GM18508 (cell line): ENCODE measurements at regions not wholly inside any gene's neighbourhood (a gene's known extent, or its start where the extent isn't known, plus 50 kb on each side); places are given as distances from the start of the nearest gene placed in this dataset.

Experiments
- ATAC-seq: cut with Tn5 transposase; IDR thresholded peaks from one replicate; pipeline ENCODE4 v1.9.1; 2021; ENCODE audit warnings: moderate number of reproducible peaks; ENCODE audit not compliant: insufficient read depth, unreplicated experiment

DNA sequence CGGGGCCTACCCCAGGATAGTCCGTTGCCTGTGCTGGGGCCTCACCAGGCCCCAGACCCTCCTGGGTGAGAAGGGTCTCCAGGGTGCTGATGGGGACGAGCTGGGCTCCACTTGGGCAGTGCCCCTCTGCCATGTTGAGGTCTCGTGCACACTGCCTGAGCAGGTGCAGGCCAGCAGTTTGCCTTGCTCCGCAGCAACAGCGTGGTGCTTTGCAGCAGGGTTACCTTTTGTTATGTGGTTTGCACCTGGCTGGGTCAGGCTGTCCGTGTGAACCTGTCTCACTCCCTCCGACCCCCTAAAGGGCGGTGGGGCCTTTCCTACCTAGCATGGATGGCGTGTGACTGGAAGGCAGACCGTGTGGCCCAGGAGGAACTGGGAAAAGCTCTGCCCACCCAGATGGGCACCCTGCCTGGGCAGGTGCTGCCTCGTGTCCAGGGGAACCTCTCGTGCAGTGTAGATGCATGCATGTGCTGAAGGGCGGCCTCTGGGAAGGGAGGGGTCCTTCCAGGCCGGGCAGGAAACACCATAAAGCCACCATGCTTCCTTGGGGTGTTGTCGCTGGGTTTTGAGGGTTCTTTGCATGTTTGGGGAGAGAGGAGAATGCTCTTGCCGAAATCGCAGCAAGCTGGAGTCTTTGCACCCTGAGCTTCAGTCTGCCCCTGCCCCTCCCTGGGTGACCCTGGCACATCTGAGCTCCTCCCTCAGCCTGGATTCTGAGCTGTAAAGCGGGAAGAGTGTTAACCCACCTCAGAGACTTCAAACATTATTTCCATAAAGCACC lies 75.4 kb upstream of the PPARA start:
- ATAC-seq = no peak

DNA sequence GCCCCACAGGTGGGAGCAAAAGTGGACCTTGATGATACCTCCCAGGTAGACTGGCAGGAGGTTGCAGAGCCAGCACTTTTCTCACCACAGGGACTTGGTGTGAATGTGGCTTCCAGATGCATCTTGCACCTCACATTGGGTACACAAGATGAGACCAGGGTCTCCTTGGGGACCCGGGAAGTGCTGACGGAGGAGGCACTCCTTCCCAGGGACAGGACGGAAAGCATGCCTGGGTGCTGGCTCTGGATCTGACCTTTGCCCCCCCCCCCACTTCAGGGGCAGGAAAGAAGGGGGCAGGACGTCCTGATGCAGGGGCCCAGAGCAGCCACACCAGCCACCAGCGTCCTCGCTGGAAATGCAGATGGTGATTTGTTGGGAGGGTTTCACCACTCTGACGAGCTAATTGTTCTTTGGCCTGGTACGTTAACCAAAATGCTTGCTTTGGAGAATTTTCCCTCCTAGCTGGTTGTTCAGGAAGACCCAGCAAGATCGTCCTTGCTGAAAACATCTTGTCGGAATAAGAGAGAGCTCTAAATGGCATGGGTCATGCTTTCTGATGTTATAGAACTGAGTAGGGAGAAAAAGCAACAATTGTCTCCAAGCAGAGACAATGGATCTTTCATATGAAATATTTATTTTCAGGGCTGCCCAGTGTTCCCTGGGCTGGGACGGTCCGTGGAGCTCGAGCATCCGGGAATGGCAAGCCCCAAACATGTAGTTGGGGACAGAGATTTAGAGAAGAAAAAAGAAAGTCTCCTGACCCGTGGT lies 74.4 kb upstream of the PPARA start:
- no peak for ATAC-seq

DNA sequence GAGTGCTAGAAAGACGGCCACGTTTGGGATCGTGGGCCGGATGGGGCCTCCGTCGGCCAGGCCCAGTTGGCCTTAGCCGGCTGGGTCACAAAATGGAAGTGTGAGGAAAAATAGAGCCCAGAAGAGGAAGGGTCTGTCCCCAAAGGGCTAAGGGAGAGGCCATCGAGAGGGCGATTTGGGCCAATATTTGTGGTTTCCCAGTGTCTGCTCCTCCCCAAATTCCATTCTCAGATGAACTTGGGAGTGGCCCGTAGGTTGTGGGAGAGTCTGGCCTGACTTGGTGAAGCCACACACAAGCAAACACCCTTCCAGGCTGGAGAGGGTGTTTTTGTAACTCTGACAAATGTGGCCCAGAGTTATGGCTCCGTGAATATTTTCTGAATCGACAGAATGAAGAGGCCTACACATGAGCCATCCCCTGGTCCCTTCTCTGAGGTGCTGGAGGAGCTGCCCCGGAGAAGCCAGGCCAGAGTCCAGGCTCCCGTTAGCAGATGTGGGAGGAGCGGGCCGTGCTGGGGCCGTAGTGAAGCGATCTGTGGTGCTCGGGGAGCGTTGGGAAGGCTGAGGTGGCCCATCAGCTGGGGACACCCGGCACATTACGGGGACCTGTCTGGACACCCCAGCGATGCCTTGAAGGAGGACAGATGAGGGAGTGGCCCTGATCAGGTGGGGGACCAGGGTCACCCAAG lies 73.5 kb upstream of the PPARA start:
- no peak for ATAC-seq

DNA sequence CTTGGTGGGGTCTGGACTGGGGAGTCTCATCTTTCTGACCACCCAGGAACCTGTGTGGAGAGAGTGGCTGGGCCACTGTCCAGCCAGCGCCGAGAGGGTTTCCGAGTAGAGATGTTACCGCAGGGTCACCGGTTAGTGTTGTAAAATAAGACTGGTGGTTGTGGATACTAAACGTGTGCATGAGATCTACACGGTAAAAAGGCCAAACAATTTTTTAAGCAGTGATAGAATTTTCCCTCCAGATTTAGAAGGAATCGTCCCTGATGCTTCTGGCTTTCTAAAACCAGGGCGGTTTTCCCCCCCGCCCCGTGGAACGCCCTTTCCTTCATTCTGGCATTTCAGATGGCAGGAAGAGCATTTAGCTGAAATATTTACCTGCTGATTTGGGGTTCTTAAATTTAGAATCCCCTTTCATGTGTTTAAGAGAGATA lies 72.6 kb upstream of the PPARA start:
- no peak for ATAC-seq

DNA sequence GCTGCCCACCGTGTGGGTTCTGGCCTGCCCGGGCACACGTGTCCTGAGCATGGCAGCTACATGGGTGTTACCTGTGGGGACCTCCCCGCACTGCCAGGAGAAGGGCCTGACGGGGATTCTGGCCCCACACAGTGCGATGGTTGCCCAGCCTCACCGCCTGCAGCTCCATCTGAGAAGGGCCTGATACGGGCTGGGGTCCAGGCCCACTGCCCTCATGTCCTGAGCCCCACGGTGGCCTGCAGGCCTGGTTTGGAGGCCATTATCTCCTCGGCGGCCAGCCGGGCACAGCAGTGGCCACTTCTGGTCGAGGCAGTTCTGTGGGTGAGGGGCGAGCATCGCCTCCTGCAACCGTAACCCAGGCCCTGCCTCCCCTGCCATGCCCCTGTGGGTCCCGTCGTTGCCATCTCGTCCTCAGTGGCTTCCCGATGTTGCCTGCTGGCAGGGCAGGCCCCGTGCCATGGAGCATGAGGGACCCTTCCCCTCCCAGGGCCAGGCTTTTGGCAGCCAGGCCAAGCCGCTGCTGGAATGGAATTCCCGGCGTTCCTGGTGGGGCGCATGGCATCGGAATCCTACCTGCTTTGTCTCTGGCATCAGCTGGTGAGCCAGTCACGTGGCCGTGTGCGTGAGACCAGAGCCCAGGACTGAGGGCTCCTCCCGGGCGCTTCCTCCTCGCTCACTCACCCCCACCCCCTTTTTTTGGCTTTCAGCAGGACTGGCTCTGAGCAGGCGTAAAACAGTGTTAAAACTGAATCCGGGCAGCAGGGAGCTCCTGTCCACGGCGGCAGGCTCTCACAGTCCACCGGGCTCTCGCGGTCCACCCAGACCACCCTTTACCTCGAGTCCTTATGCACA lies 71.9 kb upstream of the PPARA start:
- ATAC-seq = no peak

DNA sequence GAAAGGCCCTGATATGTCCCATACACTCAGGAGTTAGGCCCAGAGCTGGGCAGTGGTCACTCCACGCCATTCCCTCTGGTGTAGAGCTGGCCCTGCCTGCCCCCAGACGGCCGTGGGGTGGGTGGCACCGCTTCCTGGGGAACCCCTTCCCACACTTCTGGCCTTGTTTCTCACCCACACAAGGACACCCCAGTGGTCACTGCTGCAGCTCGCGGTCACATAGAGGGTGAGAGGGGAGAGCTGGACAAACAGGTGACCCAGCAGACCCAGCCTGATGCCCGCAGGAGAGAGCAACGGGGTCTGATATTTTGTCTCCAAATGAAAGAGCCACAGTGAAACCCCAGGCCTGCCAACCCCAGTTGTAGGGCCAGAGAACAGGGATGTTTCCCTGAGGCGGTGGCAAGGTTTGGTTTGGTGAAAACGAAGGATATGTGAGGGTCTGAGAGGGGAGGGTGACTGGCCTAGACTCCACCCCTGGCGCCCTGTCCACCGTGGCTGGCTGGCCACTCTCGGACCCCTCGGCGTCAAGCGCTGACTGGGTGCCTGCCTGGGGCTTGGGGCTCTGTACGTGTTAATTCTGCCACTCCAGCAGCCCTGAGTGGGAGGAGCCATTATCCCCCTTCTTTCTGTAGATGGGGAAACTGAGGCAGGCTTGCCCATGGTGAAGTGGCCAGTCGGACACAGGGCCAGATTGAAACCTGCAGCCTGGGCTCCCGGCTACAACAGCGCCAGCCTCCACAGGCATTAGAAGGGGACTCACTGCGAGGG lies 71.0 kb upstream of the PPARA start:
- ATAC-seq = no peak

DNA sequence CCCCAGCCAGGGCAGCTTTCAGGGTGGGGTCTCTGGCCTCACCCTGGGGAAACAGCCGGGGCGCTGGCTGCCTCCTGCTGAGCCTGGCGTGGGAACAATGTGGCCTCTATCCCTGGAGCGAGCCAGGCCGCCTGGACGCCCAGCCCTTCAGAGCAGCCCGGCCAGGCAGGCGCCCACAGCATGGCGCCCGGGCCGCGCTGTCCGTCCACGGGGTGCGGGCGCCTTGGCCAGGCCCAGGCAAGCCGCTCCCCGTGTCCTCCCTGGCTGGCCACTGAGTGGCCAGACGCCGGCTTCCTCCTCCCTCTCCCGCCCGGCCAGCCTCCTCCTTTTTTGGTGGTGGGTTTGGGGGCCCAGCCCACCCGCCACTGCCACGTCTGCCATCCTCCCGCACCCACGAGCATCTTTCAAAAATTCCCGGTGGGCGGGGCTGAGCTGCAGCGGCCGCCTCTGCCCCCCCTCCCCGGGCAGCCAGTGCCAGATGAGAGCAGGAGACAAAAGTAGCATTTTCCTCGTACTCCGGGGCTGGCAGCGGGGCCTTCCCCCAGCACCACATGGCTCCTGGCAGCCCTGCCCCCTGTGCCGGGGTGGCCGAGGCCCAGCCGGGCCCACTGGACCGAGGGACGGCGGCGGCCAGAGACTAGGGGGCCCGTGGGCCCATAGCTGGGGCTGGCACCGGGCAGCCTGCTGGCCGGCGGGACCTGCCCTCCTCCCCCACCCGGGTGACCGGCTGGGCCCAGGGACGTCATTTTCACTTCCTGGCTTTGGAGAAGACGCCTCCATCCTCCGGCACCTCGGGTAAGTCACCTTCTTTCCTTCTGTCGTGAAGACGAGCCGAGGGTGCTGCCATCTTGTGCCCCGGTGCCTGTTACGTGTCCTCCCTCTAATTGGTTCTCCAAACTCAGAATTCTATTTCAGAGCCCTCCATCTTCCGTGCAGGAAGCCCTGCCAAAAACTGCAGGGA lies 70.2 kb upstream of the PPARA start:
- ATAC-seq = no peak

GRCh38 chr22:46081036-46081830 lies 69.1 kb upstream of the PPARA start:
- ATAC-seq = no peak

- no peak for ATAC-seq
Measured at GRCh38 chr22:46081831-46082210, 68.5 kb upstream of the PPARA start.

DNA sequence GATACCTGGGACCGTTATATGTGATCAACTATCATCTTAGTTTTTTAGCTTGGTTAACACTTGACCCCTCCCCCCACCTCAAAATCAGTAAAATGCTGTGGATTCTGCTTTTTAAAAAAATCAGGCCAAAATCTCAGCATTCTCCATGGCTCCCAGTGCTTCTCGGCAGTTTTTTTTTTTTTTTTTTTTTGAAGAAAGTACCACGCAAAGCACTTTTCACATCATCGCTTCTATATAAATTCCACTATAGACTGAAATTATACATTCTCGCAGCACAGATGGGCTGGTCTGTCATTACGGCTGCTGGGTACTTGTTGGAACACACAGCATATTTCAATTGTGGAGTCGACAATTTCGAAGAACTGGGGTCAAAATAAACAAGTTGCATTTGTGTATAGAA lies 67.7 kb upstream of the PPARA start:
- ATAC-seq = no peak

DNA sequence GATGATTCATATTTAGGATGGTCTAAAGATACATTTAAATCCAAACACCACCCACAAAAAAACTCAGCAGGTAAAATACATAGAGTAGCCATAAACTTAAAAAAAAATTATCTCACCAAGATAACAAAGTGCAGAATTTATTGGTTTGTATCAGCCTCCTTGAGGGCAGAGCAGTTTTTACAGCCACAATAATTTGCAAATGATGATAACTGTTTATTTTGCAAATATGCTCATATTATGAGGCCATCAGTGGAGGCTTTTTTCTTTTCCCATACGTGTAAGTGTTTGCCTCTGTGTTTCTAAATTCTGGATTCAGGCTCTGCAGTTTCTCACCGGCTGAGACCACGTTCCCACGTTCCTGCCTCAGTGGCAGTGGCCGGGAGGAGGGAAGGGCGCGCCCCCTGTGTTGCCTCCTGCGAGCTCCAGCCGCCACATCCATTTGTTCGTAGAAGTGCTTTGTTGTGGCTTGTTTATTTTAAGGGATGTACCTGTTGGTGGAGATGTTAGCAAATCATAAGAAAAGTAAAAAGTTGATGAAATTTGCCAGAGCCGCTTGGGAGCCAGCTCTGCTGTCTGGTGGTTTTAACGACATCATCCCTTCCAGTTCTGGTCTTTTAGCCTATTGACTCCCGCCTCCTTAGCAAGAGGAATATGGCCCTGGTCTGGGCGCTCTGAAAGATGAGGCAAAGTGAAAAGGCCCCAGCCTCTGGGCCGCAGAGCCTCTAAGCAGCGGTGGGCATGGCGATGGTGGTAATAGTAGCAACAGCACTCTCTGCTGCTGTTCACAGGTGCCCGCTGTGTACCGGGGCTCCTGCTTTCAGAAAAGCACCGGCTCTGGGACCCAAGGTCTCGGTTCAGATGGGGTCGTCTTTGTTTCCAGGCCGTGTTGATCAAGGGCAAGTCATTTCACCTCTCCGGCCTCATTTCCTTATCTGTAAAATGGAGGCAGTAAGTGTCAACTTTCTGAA lies 66.7 kb upstream of the PPARA start:
- no peak for ATAC-seq

- no peak for ATAC-seq
Measured at GRCh38 chr22:46084376-46084775, 66.0 kb upstream of the PPARA start.

DNA sequence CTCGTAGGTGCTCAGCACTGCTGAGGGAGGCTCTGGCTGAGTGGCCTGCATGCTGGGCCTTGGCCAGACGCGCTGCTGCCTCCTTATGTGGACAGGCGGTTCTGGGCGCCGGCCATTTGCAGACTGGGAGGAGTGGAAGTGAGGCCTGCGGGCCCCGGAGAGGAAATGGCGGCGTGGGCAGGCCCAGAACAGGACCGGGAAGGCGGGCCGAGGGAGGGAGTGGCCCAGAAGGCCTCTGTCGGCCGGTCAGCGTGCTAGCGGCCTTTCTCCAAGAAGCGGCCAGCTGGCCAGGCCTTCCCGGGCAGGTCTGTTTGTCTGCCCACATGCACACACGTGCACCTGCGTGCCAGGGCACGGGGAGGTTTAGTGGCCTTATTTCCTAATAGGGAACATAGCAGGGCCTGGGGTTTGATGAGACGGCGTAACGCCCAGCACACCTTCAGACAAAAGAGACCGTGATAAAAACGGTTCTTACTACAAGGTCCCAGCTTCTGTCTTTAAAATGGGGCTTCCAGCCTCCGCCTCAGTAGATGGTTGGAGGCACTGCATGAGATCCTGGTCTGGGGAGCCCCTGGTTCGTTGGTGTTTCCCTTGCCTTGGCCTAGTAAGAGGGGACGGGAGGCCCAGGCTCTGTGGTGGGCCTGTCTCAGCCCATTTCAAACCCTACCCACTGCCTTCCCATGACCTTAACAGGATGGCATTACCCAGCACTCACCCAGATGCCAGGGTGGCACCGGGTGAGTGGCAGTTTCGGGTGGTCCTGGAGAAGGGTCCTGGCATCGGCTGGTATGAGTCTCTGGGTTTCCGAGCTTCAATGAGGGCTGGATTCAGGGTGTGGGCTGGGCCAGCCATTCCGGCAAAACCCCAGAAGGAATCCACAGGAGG lies 65.1 kb upstream of the PPARA start:
- no peak for ATAC-seq

DNA sequence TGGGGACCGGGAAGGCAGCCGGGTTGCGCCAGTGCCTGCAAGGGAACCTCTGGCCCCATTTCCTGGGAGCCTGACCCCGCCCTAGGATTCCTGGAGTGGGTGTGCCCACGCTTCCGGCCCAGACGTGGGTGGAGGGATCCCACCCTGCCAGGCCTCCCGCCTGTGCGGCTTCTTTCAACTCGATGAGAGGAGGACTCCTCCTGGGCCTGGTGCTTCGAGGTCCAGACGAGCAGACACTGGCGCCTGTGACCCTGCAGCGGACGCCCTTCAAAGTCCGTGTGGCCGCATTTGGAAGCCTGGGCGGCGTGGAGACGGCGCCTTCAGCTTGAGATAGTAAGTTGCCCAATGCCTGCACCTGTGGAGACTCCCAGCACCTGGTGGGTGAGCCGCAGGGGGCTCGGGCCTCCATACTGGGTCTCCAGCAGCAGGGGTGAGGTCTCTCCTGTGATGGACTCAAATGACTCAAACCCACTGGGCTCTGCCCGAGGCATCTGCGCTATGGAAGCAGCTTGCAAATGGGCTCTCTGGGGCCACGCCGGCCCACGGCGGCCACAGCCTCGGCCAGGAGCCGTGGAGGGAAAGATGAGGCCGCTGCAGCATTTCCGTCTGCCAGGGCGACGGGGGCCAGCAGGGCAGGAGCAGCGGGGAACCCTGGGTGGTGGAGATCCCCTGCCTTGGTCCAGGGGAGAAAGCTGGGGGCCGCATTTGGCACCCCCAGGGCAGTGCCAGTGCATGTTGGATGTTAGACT lies 64.3 kb upstream of the PPARA start:
- ATAC-seq = no peak
